Breast epithelium (tissue), 4 donors: ENCODE measurements at regions not wholly inside any gene's neighbourhood (a gene's known extent, or its start where the extent isn't known, plus 50 kb on each side); places are given as distances from the start of the nearest gene placed in this dataset.

Source experiments
- DNase-seq, 2 donors: peaks; one replicate each; pipeline ENCODE4 v3.0.0-alpha.2; 2019; ENCODE audit warnings: low spot score in 2 of 2
- H3K27ac ChIP-seq, 2 donors: fragments of 200-600 bp; sonication (generic) in 1 of 2; one replicate each; pipeline ENCODE4 v1.5.1; 2016 to 2019; ENCODE audit warnings: mild to moderate bottlenecking in 1 of 2
- H3K27me3 ChIP-seq, 2 donors: fragments of 200-600 bp; sonication (generic) in 1 of 2; one replicate each; pipeline versions ENCODE4 v1.5.1 to v1.6.0; 2017 to 2019; ENCODE audit warnings: control low read depth in 1 of 2, mild to moderate bottlenecking in 1 of 2
- H3K36me3 ChIP-seq: fragments of 200-600 bp; one replicate; pipeline ENCODE4 v1.5.1; 2019
- H3K4me1 ChIP-seq, 2 donors: fragments of 200-600 bp; sonication (generic); one replicate each; pipeline ENCODE4 v1.5.1; 2016 to 2019; ENCODE audit warnings: control low read depth in 1 of 2
- H3K4me3 ChIP-seq, 3 donors: fragments of 200-600 bp; sonication (generic); 1 replicate in 2 of 3; 2 replicates in 1 of 3; pipeline ENCODE4 v1.5.1; 2016 to 2019; ENCODE audit warnings: mild to moderate bottlenecking in 3 of 3, moderate library complexity in 2 of 3
- H3K9me3 ChIP-seq, 2 donors: fragments of 200-600 bp; sonication (generic) in 1 of 2; one replicate each; pipeline ENCODE4 v1.5.1; 2016 to 2019; ENCODE audit warnings: control low read depth in 1 of 2
- POLR2A ChIP-seq: fragments of 450-650 bp; IDR thresholded peaks from one replicate; pipeline ENCODE4 v1.6.1; 2016; ENCODE audit warnings: antibody characterized with exemption, mild to moderate bottlenecking, moderate library complexity
- POLR2AphosphoS5 ChIP-seq, 3 donors: sonication (generic); formaldehyde crosslinking; IDR thresholded peaks; one replicate each; pipeline ENCODE4 v1.6.1; 2017; ENCODE audit warnings: antibody characterized with exemption in 3 of 3
- intact Hi-C: fragments of 100-400 bp; cut with DNase I; formaldehyde crosslinking; loops from one replicate; pipeline ENCODE4 v1.15.1; 2023; ENCODE audit warnings: low total_unique reads
- TF ChIP-seq, protein P1 (sequence below), 3 donors: fragments of 450-650 bp; IDR thresholded peaks; one replicate each; pipeline ENCODE4 v1.5.1; 2016 to 2017; ENCODE audit warnings: antibody characterized with exemption in 3 of 3, mild to moderate bottlenecking in 3 of 3, moderate library complexity in 3 of 3

DNA sequence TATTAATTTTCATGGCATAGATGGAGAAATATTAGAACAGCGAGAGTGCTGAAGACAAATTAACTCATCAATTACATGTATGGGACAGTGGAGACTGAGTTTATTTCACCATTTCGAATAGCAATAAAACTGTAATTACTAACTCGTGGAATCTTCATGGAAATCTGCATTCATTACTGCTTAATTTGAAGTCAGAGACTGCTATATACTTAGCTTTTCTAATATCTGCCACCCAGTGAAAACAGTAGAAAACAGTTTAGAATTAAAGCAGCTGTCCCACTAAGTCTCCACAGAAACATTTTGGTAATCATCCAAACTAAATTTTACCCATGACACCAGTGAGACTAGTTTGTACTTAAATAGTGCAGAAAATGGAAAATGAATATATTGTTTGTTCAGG is 56.8 kb downstream of the IZUMO3 start:
- TF ChIP-seq, protein P1, sequence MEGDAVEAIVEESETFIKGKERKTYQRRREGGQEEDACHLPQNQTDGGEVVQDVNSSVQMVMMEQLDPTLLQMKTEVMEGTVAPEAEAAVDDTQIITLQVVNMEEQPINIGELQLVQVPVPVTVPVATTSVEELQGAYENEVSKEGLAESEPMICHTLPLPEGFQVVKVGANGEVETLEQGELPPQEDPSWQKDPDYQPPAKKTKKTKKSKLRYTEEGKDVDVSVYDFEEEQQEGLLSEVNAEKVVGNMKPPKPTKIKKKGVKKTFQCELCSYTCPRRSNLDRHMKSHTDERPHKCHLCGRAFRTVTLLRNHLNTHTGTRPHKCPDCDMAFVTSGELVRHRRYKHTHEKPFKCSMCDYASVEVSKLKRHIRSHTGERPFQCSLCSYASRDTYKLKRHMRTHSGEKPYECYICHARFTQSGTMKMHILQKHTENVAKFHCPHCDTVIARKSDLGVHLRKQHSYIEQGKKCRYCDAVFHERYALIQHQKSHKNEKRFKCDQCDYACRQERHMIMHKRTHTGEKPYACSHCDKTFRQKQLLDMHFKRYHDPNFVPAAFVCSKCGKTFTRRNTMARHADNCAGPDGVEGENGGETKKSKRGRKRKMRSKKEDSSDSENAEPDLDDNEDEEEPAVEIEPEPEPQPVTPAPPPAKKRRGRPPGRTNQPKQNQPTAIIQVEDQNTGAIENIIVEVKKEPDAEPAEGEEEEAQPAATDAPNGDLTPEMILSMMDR (IDR thresholded peaks at IDR 0.05) = no peak
- no peak for TF ChIP-seq POLR2A
- intact Hi-C loops = no loop called here
- no peak for DNase-seq

GRCh38 chr9:24487946-24488345 is 57.8 kb downstream of the IZUMO3 start:
- no peak for DNase-seq
- Histone ChIP-seq H3K27me3 (no peaks in the 10 kb centered on the region), H3K4me3 (no peak overlapping the region), H3K4me1 (no peaks in the 10 kb centered on the region), H3K27ac (no peak overlapping the region), H3K36me3 (no peaks in the 10 kb centered on the region), H3K9me3 (no peaks in the 10 kb centered on the region)
- TF ChIP-seq POLR2AphosphoS5 (IDR thresholded peaks at IDR 0.05) = no peak
- TF ChIP-seq, protein P1 (IDR thresholded peaks at IDR 0.05) = no peak
- no peak for TF ChIP-seq POLR2A
- intact Hi-C loops = no loop called here

More for the DNA sequence above, 56.8 kb downstream of the IZUMO3 start:
- no peaks in the 10 kb centered on the region for H3K4me1 ChIP-seq
- H3K9me3 ChIP-seq = no peaks in the 10 kb centered on the region
- no peaks in the 10 kb centered on the region for H3K27me3 ChIP-seq
- H3K36me3 ChIP-seq = no peaks in the 10 kb centered on the region
- H3K4me3 ChIP-seq = no peak overlapping the region
- H3K27ac ChIP-seq = no peak overlapping the region

- Histone ChIP-seq H3K9me3 (no peaks in the 10 kb centered on the region), H3K36me3 (no peaks in the 10 kb centered on the region), H3K4me3 (no peak overlapping the region), H3K27me3 (no peaks in the 10 kb centered on the region), H3K27ac (no peak overlapping the region), H3K4me1 (no peaks in the 10 kb centered on the region)
- intact Hi-C loops = no loop called here
- DNase-seq = no peak
- TF ChIP-seq, protein P1 (IDR thresholded peaks at IDR 0.05) = no peak
- TF ChIP-seq POLR2A = no peak
Observed at GRCh38 chr9:24487250-24487861, 58.3 kb downstream of the IZUMO3 start.

GRCh38 chr9:24479361-24480059 is 66.2 kb downstream of the IZUMO3 start:
- Histone ChIP-seq H3K9me3 (no peaks in the 10 kb centered on the region), H3K4me1 (no peaks in the 10 kb centered on the region), H3K4me3 (no peak overlapping the region), H3K36me3 (no peaks in the 10 kb centered on the region), H3K27ac (no peak overlapping the region), H3K27me3 (no peaks in the 10 kb centered on the region)
- intact Hi-C loops = no loop called here
- TF ChIP-seq, protein P1 (IDR thresholded peaks at IDR 0.05) = no peak
- TF ChIP-seq POLR2AphosphoS5 (IDR thresholded peaks at IDR 0.05) (no peak), POLR2A (no peak)
- no peak for DNase-seq

DNA sequence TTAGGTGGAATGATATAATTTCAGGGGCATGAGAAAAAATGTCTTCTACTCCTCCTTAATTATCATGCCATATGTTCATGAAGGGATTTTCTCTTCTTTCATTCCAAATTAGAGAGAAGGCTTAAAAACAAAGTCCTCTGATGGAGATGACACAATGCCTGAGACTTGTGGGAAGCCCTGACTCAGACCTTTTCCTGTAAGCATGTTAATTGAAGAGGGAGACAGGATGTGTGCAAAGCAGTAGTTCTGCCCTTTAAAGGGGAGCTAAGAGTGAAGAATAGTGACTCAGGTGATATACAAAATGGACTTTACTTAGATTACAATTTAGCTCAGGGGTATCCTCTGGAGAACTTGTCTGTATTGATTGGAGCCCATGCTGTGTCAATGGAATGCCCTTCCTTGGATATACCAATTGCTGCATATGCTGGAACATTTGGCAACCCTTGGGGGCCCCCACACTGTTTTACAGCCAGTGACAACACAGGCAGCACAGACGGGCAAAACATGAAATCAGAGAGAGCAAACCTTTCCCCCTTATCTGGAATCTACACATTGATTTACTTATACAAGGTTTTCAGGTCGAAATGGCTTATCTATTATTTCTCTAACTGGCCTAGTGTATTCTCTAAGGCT is 81.3 kb downstream of the IZUMO3 start:
- Histone ChIP-seq H3K27me3 (no peaks in the 10 kb centered on the region), H3K4me3 (no peak overlapping the region), H3K9me3 (no peaks in the 10 kb centered on the region), H3K27ac (no peak overlapping the region), H3K36me3 (no peaks in the 10 kb centered on the region), H3K4me1 (no peaks in the 10 kb centered on the region)
- DNase-seq = no peak
- TF ChIP-seq, protein P1 (IDR thresholded peaks at IDR 0.05) = no peak
- TF ChIP-seq POLR2A (no peak), POLR2AphosphoS5 (IDR thresholded peaks at IDR 0.05) (no peak)
- intact Hi-C loops = no loop called here
